ENCODE measurements at regions not wholly inside any gene's neighbourhood (a gene's known extent, or its start where the extent isn't known, plus 50 kb on each side); places are given as distances from the start of the nearest gene placed in this dataset.

GRCh38 chr4:159434114-159434870 lies 331.4 kb downstream of the RAPGEF2 start:
- no peak overlapping the region for H3K4me2 ChIP-seq (ENCODE audit: insufficient read depth in 1 of 2, low read depth in 2 of 2, low read length in 2 of 2)
- H4K20me1 ChIP-seq (replicated peaks in 1 of 2; ENCODE audit: control insufficient read depth in 1 of 2, insufficient read depth in 2 of 2, low read length in 2 of 2), result no peaks in the 10 kb centered on the region
- no peak overlapping the region for H2BK5ac ChIP-seq (ENCODE audit: low read depth, low read length)
- no peak overlapping the region for H2BK20ac ChIP-seq (ENCODE audit: low read length)
- H2BK12ac ChIP-seq (ENCODE audit: low read depth, low read length), result no peak overlapping the region
- no peak overlapping the region for H4K8ac ChIP-seq (ENCODE audit: extremely low read depth, insufficient read depth, low read length)
- H3K9ac ChIP-seq (replicated peaks in 1 of 4; ENCODE audit: extremely low read depth in 1 of 4, low read depth in 3 of 4, low read length in 3 of 4), result no peak overlapping the region
- CTCF ChIA-PET (ENCODE audit: partially characterized antibody), result interaction anchor here (0.6 to 1.2 kb wide), 3 partner anchors 17 to 49 kb away, joined by 3 to 8 read pairs (median 3); no protein-coding TSS in a partner anchor
- FAIRE-seq, result no peak
- no peak overlapping the region for H3K18ac ChIP-seq (ENCODE audit: extremely low read depth, low read length)
- no peak overlapping the region for H3K4me3 ChIP-seq (ENCODE audit: extremely low read depth in 1 of 4, insufficient read depth in 2 of 4, low read depth in 3 of 4, low read length in 4 of 4)
- no peaks in the 10 kb centered on the region for H3K4me1 ChIP-seq (replicated peaks in 1 of 4; ENCODE audit: control insufficient read depth in 3 of 4, insufficient read depth in 4 of 4, low read length in 3 of 4)
- H3K79me2 ChIP-seq (ENCODE audit: control insufficient read depth in 1 of 2, insufficient read depth in 2 of 2, low read length in 2 of 2), result no peaks in the 10 kb centered on the region
- H2AK5ac ChIP-seq (ENCODE audit: low read depth, low read length), result no peak overlapping the region
- H3K27me3 ChIP-seq (replicated peaks in 1 of 4; ENCODE audit: control insufficient read depth in 3 of 4, extremely low read depth in 1 of 4, insufficient read depth in 3 of 4, low read length in 3 of 4), result no peaks in the 10 kb centered on the region
- H3K9me3 ChIP-seq (ENCODE audit: insufficient read depth in 2 of 2, low read depth in 1 of 2, low read length in 1 of 2), result no peaks in the 10 kb centered on the region
- no peak overlapping the region for H2AFZ ChIP-seq (ENCODE audit: low read length)
- H3K79me1 ChIP-seq (ENCODE audit: low read depth, low read length), result no peaks in the 10 kb centered on the region
- no peak for DNase-seq (ENCODE audit: low read depth in 1 of 2, low spot score in 2 of 2)
- POLR2A ChIA-PET (ENCODE audit: partially characterized antibody), result no interaction called here
- no peak overlapping the region for H4K5ac ChIP-seq (ENCODE audit: insufficient read length, low read depth, low read length)
- peaks cover 2% of the 10 kb centered on the region; the same call in 1 of the 2 replicates for H3K23me2 ChIP-seq (ENCODE audit: low read depth, low read length)
- no peak overlapping the region for H3K56ac ChIP-seq (replicated peaks; ENCODE audit: insufficient read length, low read depth, low read length)
- no peak overlapping the region for H3K27ac ChIP-seq (ENCODE audit: low read depth, low read length)
- 65% methylated on average over 4 of the region's 4 CpGs; no CpG with 5 or more reads in 1 of the 2 experiments for WGBS, 2 experiments (ENCODE audit: extremely low coverage in 1 of 2, insufficient coverage in 1 of 2, insufficient read length in 1 of 2, insufficient replicate concordance in 2 of 2, low coverage in 1 of 2, low lambda C conversion rate in 2 of 2, missing lambda C conversion rate in 1 of 2)
- no peaks in the 10 kb centered on the region for H3K36me3 ChIP-seq (ENCODE audit: control insufficient read depth in 2 of 4, insufficient read depth in 4 of 4, low read length in 3 of 4)
- H4K91ac ChIP-seq (replicated peaks; ENCODE audit: insufficient read length, low read length), result no peak overlapping the region
- H3K23ac ChIP-seq (ENCODE audit: insufficient read length), result no peak overlapping the region
- H3K14ac ChIP-seq (ENCODE audit: insufficient read length), result no peak overlapping the region
- H3K4ac ChIP-seq (replicated peaks; ENCODE audit: insufficient read length, low read depth, low read length), result no peak overlapping the region
- no peak overlapping the region for H2BK15ac ChIP-seq (ENCODE audit: low read length)
- no peak overlapping the region for H2BK120ac ChIP-seq (replicated peaks; ENCODE audit: low read depth, low read length)
- TF ChIP-seq BCL11A (IDR thresholded peaks at IDR 0.05; ENCODE audit: low read depth in 2 of 2, low read length in 2 of 2) (no peak), GABPA (IDR thresholded peaks at IDR 0.05; ENCODE audit: borderline replicate concordance, insufficient read depth, low read length) (no peak), SP4 (IDR thresholded peaks at IDR 0.05; ENCODE audit: low read length) (no peak), RAD21 (IDR thresholded peaks at IDR 0.05 in 1 of 2, conservative IDR thresholded peaks at IDR 0.05 in 1 of 2; ENCODE audit: low read depth in 2 of 2, low read length in 2 of 2) (no peak)

Data from H1 (cell line).